ENCODE measurements at regions not wholly inside any gene's neighbourhood (a gene's known extent, or its start where the extent isn't known, plus 50 kb on each side); places are given as distances from the start of the nearest gene placed in this dataset.
"Not testable (repeated sequence)": the region's sequence is repeated elsewhere in the genome, so short reads cannot be mapped to it uniquely, and the experiment has no call there.

DNA sequence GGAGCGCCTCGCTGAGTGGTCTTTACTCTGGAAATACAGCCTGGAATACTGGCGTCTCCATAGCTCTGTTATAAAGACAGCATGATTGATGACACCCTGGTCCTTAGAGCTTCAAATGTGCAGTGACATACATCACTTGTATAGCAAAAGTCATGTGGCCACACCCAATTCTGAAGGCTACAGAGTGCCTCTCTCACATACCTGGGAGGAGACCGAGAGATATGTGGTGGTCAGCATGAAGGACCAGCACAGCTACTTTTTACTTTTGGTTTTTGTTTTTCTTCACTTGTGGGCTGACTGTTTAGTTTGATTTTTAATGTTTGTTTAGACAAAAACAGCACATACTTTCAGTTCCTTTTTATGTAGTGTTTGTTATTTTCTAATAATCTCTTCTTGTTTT is 938.5 kb upstream of the SOX11 start:
- FAIRE-seq = no peak

DNA sequence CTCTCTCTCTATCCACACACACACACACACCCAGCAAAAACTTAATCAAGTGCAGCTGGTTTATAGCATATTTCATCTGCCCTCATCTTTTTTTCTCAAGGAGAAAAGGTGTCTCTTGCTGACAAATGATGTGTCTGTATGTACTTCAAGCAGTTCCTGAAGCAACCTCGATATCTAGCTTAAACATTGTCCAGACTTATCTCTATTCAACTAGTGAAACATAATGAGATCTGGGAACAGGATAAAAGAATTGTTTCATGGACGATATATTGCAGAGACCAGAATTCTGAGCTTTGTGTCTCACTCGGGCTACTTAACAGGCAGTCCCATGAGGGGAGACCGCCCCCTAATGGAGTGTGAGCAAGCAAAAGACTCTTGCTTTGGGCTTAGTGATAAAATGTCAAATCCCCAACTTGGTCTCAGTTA is 929.2 kb upstream of the SOX11 start:
- no peak for FAIRE-seq

DNA sequence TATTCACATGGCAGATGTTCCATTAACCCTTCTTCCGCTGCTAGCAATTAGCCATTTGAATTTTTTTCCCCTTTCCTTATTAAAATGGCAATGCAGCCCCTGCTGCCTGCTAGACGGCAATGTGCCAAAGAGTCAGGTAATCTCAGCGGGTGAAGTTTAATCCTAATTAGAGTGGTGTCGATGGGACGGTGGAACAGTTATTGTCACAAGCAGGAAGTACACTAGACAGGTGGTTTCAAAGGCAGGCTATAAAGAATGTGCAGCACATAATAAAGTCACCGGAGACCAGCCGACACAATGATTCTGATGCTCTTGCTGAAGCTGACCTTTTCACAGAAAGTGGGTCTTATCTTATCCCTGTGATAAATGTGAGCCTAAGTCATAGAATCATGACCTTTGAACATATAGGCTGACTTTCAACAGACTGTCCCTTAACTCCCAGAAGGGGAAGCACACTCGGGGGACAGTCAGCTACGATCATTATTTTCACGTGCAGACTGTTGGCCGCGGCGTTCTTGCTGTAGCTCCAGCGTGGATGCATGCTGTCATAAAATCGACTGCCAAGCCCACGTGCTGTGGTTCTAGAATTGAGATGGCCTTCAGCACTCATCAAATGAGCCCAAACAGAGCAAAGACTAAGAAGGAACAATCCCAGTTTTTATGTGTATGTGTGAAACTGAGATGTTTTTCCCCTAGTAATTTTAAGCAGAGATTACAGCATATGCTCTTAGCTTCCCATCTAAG is 926.2 kb upstream of the SOX11 start:
- no peak for FAIRE-seq

DNA sequence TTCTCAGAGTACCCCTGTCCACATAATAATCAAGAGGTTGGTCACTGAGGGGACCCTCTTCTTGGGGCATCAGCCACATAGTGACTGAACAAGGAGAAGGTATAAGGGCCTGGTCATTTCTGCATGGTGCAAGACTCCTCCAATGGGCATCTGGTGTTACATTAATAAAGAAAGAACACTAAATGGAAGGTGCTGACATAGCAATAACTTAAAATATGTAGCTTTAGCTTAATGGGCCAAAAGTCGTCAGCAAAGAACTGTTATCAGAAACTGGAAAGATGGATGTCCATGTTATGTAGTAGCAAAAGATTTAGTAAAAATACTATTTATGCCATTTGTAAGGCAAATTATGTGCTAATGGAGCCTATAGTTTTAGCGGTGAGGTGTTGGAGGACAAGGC is 916.5 kb upstream of the SOX11 start:
- no peak for FAIRE-seq

DNA sequence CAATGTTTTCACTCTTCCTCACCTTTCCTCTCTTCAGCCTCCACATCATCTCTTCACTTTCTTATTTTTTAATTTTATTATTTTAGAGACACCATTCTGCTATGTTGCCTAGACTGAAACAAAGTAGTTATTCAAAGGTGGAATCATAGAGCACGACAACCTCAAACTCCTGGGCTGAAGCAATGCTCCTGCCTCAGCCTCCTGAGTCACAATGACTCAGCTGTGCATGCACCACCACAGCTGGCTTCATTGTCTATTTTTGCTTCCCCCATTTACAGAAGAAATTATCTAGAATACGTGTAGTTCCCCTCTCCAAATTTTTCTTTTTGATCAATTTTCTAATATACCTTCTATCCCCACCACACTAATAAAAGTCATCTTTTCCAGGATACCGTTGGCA is 911.5 kb upstream of the SOX11 start:
- FAIRE-seq = no peak

DNA sequence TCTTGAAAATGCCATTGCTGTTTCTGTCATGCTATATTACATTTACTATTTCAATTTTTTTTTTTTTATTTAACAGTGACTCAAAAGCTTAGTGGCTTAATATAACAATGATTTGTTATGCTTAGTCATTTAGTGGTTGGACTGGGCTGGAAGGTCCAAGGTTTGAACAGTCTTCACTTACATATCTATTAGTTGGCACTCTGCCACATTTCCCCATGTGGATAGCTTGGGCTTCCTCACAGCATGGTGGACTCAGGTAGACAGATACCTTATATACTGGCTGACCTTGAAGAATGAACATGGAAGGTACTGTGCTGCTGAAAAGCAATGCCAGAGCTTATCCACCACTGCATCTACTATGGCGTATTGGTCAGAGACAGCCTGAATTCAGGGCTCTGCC is 909.5 kb upstream of the SOX11 start:
- FAIRE-seq = no peak

DNA sequence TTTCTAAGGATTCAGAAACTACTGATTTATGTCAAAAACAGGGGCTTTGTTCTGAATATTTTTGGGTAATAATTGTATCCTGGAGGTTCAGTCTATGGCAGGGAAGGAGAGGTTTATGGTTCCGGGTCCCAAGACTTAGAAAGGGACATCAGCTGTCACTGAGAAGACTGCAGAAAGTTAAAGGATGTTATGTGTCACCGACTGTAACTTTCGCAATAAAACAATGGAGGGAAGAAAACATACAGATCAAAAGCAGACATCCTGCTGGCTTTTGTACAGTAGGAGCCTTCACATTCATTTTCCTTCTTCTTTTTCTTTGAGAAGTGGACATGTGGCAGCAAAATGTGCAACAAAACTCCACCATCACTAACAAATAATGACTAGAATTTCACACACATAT is 900.7 kb upstream of the SOX11 start:
- FAIRE-seq = no peak

DNA sequence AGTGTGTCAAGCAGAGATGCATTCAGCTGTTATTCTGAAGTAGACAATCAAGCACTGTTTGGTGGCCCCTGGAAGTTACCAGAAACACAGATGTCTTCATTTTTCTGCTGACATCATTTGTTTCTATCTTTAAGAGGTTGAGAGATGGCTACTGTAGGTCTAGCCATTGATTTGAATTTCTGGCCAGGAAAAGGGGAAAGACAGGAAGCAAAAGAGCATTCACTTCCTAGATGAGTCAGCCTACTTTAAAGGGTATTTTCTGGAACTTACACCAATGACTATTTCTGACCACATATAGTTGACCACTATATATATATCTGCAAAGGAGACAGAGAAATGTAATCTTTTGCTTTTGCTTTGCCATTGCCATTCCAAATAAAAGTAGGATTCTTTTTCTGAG is 900.1 kb upstream of the SOX11 start:
- FAIRE-seq = no peak

DNA sequence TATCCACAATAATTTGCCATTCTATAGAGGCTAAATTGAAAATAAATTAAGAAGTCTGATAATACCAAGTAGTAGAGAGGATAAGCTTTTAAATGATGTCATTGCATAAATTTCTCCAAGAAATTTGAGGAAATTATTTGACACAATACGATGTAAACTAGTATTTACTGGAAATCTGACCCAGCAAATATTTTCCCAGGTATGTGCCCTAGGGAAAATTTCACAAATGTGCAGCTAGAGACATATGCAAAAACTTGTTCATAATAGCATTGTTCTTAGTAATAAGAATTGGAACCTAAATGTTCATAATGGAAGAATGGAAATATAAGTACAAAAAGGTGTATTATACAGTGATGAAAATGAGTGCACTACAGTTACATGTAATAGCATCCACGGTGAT is 888.8 kb upstream of the SOX11 start:
- FAIRE-seq = no peak

DNA sequence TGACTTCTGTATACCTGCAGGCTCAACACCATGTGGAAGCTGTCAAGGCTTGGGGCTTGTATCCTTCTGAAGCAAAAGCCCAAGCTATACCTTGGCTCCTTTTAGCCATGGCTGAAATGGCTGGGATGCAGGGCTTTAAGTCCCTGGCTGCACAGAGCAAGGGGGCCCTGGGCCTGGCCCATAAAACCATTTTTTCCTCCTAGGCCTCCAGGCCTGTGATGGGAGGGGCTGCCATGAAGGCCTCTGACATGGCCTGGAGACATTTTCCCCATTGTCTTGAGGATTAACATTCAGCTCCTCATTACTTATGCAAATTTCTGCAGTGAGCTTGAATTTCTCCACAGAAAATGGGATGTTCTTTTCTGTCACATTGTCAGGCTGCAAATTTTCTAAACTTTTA is 878.0 kb upstream of the SOX11 start:
- FAIRE-seq = not testable (repeated sequence)

DNA sequence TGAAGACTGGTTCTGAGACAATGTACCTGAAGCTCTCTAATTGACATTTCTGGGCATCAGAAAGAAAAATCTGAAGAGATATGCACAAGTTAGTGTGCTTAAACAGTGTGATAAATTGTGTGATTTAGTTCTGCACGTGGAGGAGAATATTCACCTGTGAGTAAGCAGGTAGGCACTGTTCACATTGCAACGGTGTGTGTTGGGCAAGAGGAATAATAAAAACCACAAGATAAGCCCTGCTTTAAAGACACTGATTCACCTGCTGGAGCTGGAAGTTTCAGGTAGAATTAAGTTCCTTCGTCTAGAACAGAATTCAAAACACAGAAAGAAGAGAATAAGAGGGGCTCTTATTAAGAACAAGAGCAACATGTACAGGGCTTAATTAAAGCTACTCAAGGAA is 864.3 kb upstream of the SOX11 start:
- no peak for FAIRE-seq

DNA sequence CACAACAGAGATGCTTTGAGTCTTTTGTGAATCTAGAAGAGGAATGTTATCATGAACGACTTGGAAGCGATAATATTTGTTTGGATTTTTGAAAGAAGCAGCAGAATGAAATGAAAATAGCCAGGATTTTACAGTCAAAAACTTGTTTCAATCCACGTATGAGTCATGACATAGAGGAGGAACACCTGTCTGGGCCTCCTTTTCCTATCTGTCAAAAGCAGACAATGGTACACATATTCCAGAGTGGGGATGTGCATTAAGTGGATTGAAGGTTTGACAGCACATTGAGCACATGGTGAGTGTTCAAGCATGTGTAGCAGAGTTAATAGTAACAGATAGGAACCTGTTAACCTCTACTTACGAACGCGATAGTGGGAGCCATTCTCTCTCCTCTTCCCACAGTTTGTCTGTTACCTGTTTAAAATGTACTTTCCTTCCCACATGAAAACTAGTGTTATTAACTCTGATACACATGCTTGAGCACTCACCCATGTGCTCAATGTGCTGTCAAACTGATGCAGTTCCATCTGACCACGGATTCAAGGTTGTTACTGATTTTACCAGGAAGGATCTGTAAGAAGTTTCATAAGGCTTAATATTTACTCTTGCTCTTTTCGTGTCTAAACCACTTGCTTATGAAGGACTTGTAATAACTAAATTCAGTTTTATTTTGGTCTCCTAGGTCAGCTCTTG is 863.4 kb upstream of the SOX11 start:
- no peak for FAIRE-seq

DNA sequence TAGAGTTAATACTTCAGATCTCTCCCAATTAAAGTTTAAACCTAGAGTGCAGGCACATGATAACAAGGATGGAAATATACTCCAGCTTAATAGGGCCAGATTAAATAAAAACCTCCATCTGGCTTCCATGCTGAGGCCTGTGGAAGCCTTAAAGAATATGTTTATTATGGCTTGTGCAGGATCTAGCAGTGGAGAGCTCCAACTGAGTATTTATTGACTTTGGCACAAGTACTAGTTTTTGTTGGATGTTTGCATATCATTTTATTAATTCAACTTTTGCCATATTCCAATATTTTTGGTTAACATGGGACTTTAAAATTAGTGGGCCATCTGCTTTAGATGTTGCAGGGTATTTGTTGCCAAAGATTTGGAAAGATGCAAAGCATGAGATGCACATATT is 860.4 kb upstream of the SOX11 start:
- FAIRE-seq = no peak

DNA sequence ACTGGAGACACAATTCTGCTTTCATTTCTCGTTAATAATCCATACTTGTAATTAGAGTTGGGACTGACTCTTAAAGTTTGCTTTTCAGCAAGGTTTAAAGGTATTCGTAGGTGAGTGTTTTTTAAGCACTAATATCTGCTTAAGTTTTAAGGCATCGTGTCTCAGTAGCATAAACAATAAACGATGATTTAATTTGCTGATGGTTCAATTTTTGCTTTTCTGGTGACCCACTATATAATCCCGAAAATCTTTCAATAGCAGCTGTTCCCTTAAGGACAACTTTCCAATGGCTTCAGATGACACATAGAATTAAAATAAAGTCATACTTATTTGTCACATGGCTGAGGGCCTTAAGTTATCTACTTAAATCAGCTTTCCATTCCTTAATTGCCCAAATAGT is 859.5 kb upstream of the SOX11 start:
- no peak for FAIRE-seq

DNA sequence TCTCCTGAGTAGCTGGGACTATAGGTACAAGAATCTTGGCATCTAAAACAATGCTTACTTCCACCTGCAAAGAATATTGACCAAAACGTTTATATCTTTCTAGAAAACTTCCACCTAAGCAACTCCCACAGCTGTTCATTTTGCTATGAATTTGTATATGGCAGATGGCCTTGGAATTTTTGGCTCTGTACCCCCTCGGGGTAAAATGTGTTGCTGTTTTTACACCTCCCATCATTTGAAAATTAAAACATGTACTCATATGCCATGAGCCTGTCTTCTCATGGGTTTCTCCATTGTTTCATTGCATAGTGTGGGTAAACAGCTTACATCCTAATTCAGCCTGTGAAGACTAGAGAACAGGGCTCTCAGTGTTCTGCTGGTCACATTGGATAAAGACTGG is 853.6 kb upstream of the SOX11 start:
- no peak for FAIRE-seq

DNA sequence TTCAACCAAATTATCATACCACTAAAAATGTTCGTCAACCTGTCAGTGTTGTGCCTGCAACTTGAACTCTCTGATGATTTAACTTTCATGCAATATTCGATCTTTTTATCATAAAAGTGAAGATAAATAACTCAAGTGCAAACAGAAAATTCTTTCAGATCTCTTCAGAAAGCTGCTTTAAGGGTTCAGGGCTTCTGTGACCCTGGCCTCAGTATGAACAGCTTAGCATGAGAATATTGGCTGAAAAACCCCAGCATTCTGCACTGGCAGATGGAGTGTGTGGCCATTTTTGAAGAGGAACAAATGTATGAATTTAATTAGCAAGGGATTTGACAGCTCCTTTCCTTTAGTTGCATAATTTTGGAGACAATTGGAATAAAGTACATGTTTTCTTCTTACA is 851.4 kb upstream of the SOX11 start:
- FAIRE-seq = no peak

DNA sequence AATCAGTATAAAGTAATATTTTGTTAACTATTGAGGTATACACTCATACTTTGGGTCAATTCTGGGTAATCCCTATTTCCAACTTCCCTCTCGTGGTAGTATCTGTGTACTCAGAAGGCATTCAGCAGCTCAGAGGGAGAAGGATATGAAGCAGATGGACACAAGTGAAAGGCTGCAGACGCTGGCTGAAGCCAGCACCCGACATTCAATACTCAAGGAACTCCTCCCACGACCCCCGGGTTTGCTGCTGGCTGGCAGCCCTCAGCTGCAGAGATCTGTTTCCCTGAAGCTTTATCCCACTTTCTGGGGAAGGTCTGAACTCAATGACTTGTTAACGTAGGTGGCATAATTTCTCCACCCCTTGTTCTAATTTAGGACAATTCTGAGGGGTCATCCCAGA is 847.3 kb upstream of the SOX11 start:
- FAIRE-seq = no peak

DNA sequence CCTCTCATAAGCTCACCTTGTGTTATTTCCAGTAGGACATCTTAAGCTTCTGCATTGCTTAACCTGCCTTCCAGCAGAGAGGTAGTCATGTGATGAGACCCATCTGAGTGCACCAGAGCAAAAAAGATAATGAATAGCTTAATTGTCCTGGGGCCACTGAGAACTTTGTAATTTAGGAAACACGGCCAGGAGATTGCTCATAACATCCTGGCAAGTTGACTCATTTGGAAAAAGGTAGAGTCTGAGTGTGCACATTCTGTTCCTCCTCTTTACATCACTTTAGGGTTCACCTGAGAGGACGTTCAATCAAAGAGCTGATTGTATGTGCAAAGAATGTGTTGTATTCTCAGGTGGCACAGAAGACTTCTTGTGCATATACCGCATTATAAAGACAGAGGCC is 830.2 kb upstream of the SOX11 start:
- FAIRE-seq = no peak

DNA sequence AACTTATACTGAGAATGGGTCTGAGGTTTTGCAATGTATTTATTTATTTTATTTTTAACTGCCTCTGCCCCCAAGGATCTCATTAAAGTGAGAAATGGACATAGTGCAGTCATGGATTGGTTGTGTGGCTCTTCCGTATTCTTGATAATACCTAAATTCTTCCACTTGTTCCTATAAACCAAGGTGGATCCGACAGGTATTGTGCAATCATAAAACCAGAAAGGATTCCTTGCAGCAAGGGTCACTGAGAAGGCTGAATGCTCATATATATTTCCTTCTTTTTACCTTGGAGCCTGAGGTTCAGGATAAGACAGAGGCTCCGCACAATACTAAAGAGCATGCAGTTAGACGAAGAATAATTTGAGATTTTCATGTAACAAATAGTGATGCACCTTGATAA is 826.0 kb upstream of the SOX11 start:
- FAIRE-seq = no peak

DNA sequence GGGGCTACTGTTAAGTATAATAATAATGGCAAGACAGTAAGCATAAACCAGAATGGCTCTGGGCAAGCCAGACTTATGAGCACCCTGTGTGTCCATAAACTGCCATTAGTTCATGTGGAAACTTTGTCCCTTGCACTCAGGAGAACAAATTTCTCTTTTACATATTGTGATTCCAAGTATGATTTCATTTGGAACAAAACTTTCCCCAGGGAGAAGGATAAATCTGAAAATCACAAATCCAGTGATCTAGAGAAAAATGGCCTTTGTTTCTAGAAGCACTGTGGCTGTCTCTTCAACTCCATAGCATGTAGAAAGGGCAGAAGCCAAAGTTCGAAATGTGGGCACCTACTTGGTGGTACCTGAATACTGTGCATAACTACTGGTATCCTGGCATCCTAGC is 823.7 kb upstream of the SOX11 start:
- no peak for FAIRE-seq

DNA sequence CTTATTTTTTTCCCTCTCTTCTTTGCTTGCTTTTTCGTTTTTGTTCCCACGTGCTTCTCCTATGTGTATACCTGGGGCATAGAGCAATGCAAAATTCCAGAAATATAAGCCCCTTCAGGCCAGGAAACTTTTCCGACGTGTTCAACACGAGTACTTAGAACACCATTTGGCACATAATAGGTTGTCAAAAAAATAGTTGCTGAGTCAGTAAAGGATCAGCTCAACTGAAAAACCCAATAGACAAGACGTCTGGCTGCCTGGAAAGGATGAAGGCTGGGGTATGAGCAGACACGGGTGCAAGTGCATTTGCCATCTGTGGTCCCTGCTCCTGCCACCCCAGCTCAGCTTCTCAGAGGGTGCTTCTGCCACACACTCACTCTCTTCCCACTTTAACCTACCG is 823.0 kb upstream of the SOX11 start:
- no peak for FAIRE-seq

DNA sequence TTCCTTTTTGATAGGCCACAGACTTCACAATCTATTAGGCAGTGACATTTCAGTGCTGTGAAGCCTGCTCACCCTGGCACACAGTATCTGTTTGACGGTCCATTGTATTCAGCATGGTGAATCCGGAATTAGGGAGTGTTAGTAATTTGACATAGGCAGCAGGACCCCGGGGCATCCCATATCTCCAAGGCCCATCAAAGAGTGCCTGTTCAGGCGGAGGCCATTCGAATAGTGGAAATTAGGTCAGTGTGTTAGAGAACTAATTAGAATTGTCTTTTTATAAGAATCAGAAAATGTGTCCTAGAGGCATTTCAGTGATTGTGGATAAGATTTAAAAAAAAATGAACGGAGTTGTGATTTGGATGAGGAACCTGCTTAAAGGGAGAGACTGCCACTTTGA is 818.8 kb upstream of the SOX11 start:
- no peak for FAIRE-seq

DNA sequence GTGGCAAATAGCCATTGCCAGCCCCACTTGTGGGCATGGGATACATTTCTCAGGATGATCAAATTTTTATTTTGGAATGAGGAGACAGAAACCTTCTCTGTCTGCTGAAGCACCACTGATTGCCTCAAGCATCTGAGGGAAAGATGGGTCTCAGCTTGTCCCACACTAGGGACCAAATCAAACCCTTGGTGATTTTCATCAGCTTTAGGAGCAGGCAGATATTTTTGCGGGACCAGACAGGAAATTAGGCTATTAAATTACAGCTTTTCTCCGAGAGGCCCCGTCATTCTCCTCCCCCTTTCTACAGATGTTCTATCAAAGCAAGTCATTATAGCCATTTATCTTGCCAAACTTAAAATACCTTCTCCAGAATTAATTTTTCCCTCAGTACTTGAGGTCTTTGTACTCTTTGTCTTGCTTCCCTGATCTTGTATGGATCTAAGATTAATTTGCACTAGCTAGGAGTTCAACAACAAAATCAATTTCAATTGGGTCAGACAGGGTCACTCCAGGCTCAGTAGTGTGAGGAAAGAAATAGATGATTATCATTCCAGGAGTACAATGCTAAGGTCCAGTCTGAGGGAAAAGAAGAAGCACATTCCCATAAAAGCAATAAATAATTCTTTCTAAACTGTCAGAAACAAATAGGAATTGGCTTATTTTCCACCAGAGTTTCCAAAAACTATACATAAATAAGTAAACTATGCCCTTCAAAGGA is 818.1 kb upstream of the SOX11 start:
- no peak for FAIRE-seq

DNA sequence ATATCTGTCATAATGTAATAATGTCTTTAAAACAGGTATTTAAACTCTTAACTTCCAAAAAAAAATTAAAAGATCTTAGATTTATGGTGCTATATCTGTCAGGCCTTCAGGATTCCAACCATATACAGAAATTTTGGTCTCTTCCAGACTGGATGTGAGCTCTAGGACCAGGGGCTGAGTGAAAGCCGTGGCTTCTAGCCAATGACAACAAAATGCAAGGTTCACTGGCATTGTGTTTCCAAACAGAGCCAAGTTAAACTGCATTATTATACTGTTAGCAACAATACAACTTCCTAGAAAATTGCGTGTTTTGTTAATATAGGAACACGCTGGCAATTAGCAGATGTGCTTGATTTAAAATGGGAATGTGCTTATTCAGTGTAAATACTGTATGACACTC is 809.8 kb upstream of the SOX11 start:
- FAIRE-seq = no peak

Measured in TTC549 (cell line).